Type B pancreatic cell (in vitro differentiated cells): ENCODE measurements at regions not wholly inside any gene's neighbourhood (a gene's known extent, or its start where the extent isn't known, plus 50 kb on each side); places are given as distances from the start of the nearest gene placed in this dataset.
A peak's percentile ranks its signal among the peaks of the same experiment; 100 is the strongest.
"Not testable (repeated sequence)": the region's sequence is repeated elsewhere in the genome, so short reads cannot be mapped to it uniquely, and the experiment has no call there.

ENCODE experiments used
- DNase-seq: peaks from one replicate; pipeline ENCODE4 v3.0.0; 2021; ENCODE audit warnings: mixed read lengths; ENCODE audit not compliant: unreplicated experiment; ENCODE audit errors: extremely low spot score
- H3K27ac Mint-ChIP-seq: 2 replicates; pipeline ENCODE4 v1.8.0; 2021; ENCODE audit warnings: mild to moderate bottlenecking, mixed read lengths
- H3K27me3 Mint-ChIP-seq: 2 replicates; pipeline ENCODE4 v1.8.0; 2021; ENCODE audit warnings: mixed read lengths
- H3K36me3 Mint-ChIP-seq: 2 replicates; pipeline ENCODE4 v1.8.0; 2021; ENCODE audit warnings: mixed read lengths
- H3K4me1 Mint-ChIP-seq: one replicate; pipeline ENCODE4 v1.8.0; 2021; ENCODE audit warnings: mixed read lengths; ENCODE audit not compliant: unreplicated experiment
- H3K4me3 Mint-ChIP-seq: 2 replicates; pipeline ENCODE4 v1.8.0; 2021; ENCODE audit warnings: mild to moderate bottlenecking, mixed read lengths
- H3K9me3 Mint-ChIP-seq: 2 replicates; pipeline ENCODE4 v1.8.0; 2021; ENCODE audit warnings: mixed read lengths
- CTCF ChIP-seq: fragments of 200-600 bp; sonication (generic); conservative IDR thresholded peaks from 2 replicates; pipeline ENCODE4 v1.5.0; 2021; ENCODE audit warnings: antibody characterized with exemption, mild to moderate bottlenecking

GRCh38 chr13:111666164-111666776 is 345.8 kb downstream of the TEX29 start:
- no peak overlapping the region for H3K27ac Mint-ChIP-seq
- no peaks in the 10 kb centered on the region for H3K36me3 Mint-ChIP-seq
- H3K9me3 Mint-ChIP-seq: no peaks in the 10 kb centered on the region
- no peak overlapping the region for H3K4me3 Mint-ChIP-seq
- no peak for DNase-seq
- peaks cover 13% of the 10 kb centered on the region for H3K27me3 Mint-ChIP-seq
- peaks cover 7% of the 10 kb centered on the region for H3K4me1 Mint-ChIP-seq
- no peak for TF ChIP-seq CTCF

GRCh38 chr13:111667757-111668156 is 347.3 kb downstream of the TEX29 start:
- Mint-ChIP-seq H3K36me3 (no peaks in the 10 kb centered on the region), H3K4me1 (peaks cover 7% of the 10 kb centered on the region), H3K4me3 (no peak overlapping the region), H3K27me3 (peaks cover 10% of the 10 kb centered on the region), H3K9me3 (no peaks in the 10 kb centered on the region), H3K27ac (no peak overlapping the region)
- no peak for TF ChIP-seq CTCF
- no peak for DNase-seq

- DNase-seq: peak; percentile 62
- no peak overlapping the region for H3K4me3 Mint-ChIP-seq
- H3K36me3 Mint-ChIP-seq: no peaks in the 10 kb centered on the region
- no peaks in the 10 kb centered on the region for H3K9me3 Mint-ChIP-seq
- TF ChIP-seq CTCF: no peak
- no peak overlapping the region for H3K27ac Mint-ChIP-seq
- H3K27me3 Mint-ChIP-seq: peaks cover 7% of the 10 kb centered on the region
- H3K4me1 Mint-ChIP-seq: peaks cover 6% of the 10 kb centered on the region
Observed at GRCh38 chr13:111668451-111668850, 348.0 kb downstream of the TEX29 start.

GRCh38 chr13:111672198-111672597 is 351.8 kb downstream of the TEX29 start:
- H3K4me3 Mint-ChIP-seq, H3K36me3 Mint-ChIP-seq, H3K27ac Mint-ChIP-seq, H3K27me3 Mint-ChIP-seq, H3K9me3 Mint-ChIP-seq, DNase-seq, H3K4me1 Mint-ChIP-seq: not testable (repeated sequence)

- H3K9me3 Mint-ChIP-seq, H3K4me3 Mint-ChIP-seq, H3K4me1 Mint-ChIP-seq, DNase-seq, H3K27ac Mint-ChIP-seq, H3K36me3 Mint-ChIP-seq, H3K27me3 Mint-ChIP-seq: not testable (repeated sequence)
Observed at GRCh38 chr13:111678120-111678882, 357.9 kb downstream of the TEX29 start.

- not testable (repeated sequence) for H3K4me1 Mint-ChIP-seq, H3K36me3 Mint-ChIP-seq, H3K27me3 Mint-ChIP-seq, DNase-seq, H3K9me3 Mint-ChIP-seq, H3K27ac Mint-ChIP-seq, H3K4me3 Mint-ChIP-seq
Observed at GRCh38 chr13:111679645-111680044, 359.2 kb downstream of the TEX29 start.

- H3K27ac Mint-ChIP-seq, H3K36me3 Mint-ChIP-seq, H3K27me3 Mint-ChIP-seq, H3K4me1 Mint-ChIP-seq, DNase-seq, H3K9me3 Mint-ChIP-seq, H3K4me3 Mint-ChIP-seq: not testable (repeated sequence)
Observed at GRCh38 chr13:111680100-111680499, 359.7 kb downstream of the TEX29 start.

- not testable (repeated sequence) for H3K4me1 Mint-ChIP-seq, H3K9me3 Mint-ChIP-seq, H3K4me3 Mint-ChIP-seq, H3K27ac Mint-ChIP-seq, H3K27me3 Mint-ChIP-seq, H3K36me3 Mint-ChIP-seq, DNase-seq
Observed at GRCh38 chr13:111692028-111692427, 371.6 kb downstream of the TEX29 start.

- not testable (repeated sequence) for H3K4me3 Mint-ChIP-seq, H3K27me3 Mint-ChIP-seq, H3K36me3 Mint-ChIP-seq, H3K9me3 Mint-ChIP-seq, H3K27ac Mint-ChIP-seq, H3K4me1 Mint-ChIP-seq, DNase-seq
Observed at GRCh38 chr13:111696121-111696520, 370.8 kb upstream of the SOX1 start.

GRCh38 chr13:111702059-111702458 is 364.9 kb upstream of the SOX1 start:
- H3K36me3 Mint-ChIP-seq, H3K4me3 Mint-ChIP-seq, H3K4me1 Mint-ChIP-seq, H3K27ac Mint-ChIP-seq, DNase-seq, H3K27me3 Mint-ChIP-seq, H3K9me3 Mint-ChIP-seq: not testable (repeated sequence)
